Endothelial cell of umbilical vein (primary cell): ENCODE measurements at regions not wholly inside any gene's neighbourhood (a gene's known extent, or its start where the extent isn't known, plus 50 kb on each side); places are given as distances from the start of the nearest gene placed in this dataset.

Experiments
- CTCF ChIP-seq, 2 donors: IDR thresholded peaks; 1 replicate in 1 of 2; 2 replicates in 1 of 2; pipeline ENCODE4 v1.5.1; 2011; ENCODE audit warnings: low read length in 2 of 2, mild to moderate bottlenecking in 2 of 2, moderate library complexity in 2 of 2, control low read depth in 1 of 2, inconsistent platforms in 1 of 2, low read depth in 1 of 2; ENCODE audit not compliant: insufficient read depth in 1 of 2; ENCODE audit errors: extremely low read depth in 1 of 2
- EZH2 ChIP-seq: IDR thresholded peaks from 2 replicates; pipeline ENCODE4 v1.6.1; 2012; ENCODE audit warnings: borderline replicate concordance, low read depth, mild to moderate bottlenecking, moderate library complexity, low read length, inconsistent platforms; ENCODE audit not compliant: severe bottlenecking
- FOS ChIP-seq: IDR thresholded peaks from 2 replicates; pipeline ENCODE4 v1.6.1; 2011; ENCODE audit warnings: mild to moderate bottlenecking, low read length, moderate library complexity, borderline replicate concordance; ENCODE audit not compliant: insufficient read depth
- GATA2 ChIP-seq: IDR thresholded peaks from 2 replicates; pipeline ENCODE4 v1.7.0; 2011; ENCODE audit warnings: low read depth, mild to moderate bottlenecking, moderate library complexity, mixed read lengths, low read length; ENCODE audit not compliant: insufficient read length, insufficient read depth
- JUN ChIP-seq: IDR thresholded peaks from 2 replicates; pipeline ENCODE4 v1.6.1; 2011; ENCODE audit warnings: borderline replicate concordance, low read depth; ENCODE audit not compliant: insufficient read length, insufficient read depth
- MAX ChIP-seq: IDR thresholded peaks from 2 replicates; pipeline ENCODE4 v1.6.1; 2011; ENCODE audit not compliant: insufficient read depth, insufficient read length
- MYC ChIP-seq: IDR thresholded peaks from one replicate; pipeline ENCODE4 v1.6.1; 2011; ENCODE audit warnings: mild to moderate bottlenecking, low read depth, low read length
- POLR2A ChIP-seq: IDR thresholded peaks from 2 replicates; pipeline ENCODE4 v1.6.1; 2012; ENCODE audit warnings: low read depth, mild to moderate bottlenecking, control low read depth, low read length
- POLR2AphosphoS5 ChIP-seq: IDR thresholded peaks from 2 replicates; pipeline ENCODE4 v1.6.1; 2012; ENCODE audit warnings: low read depth, mild to moderate bottlenecking, control low read depth, low read length, moderate library complexity; ENCODE audit not compliant: insufficient read depth

GRCh38 chr9:118577121-118577520 lies 792.1 kb downstream of the BRINP1 start:
- no peak for TF ChIP-seq CTCF (IDR thresholded peaks at IDR 0.05; ENCODE audit: extremely low read depth in 1 of 2, insufficient read depth in 1 of 2, low read depth in 1 of 2, low read length in 2 of 2)
- TF ChIP-seq POLR2AphosphoS5 = no peak
- no peak for TF ChIP-seq EZH2
- peak; percentile 80 for TF ChIP-seq JUN
- TF ChIP-seq MAX = no peak
- TF ChIP-seq POLR2A = no peak
- TF ChIP-seq GATA2 = no peak
- no peak for TF ChIP-seq MYC
- peak; percentile 64 for TF ChIP-seq FOS
